Activated T-cell treated with anti-CD3 and anti-CD28 coated beads, Interleukin-2, amount 50 U/mL, for 48 hours (primary cell): ENCODE measurements at regions not wholly inside any gene's neighbourhood (a gene's known extent, or its start where the extent isn't known, plus 50 kb on each side); places are given as distances from the start of the nearest gene placed in this dataset.

Source experiments
- DNase-seq, 2 experiments: peaks; one replicate each; pipeline ENCODE4 v3.0.0-alpha.2; 2020

- DNase-seq: no peak
Observed at GRCh38 chr18:59751186-59751585, 54.0 kb upstream of the CCBE1 start.

GRCh38 chr18:59748628-59749360 lies 51.6 kb upstream of the CCBE1 start:
- no peak for DNase-seq
